Esophagus mucosa (tissue), 1 donor: ENCODE measurements at regions not wholly inside any gene's neighbourhood (a gene's known extent, or its start where the extent isn't known, plus 50 kb on each side); places are given as distances from the start of the nearest gene placed in this dataset.

Experiments used
- ATAC-seq: fragments of 200-7000 bp; cut with Tn5 transposase; one replicate; pipeline ENCODE4 v1.9.1; 2020
- donor health status: DM: yes; HTN: yes; CAD: no.

- ATAC-seq, result no peak
Observed at GRCh38 chr2:67050622-67051021, 346.5 kb upstream of the ETAA1 start.

GRCh38 chr2:67054728-67055127 lies 342.4 kb upstream of the ETAA1 start:
- no peak for ATAC-seq

GRCh38 chr2:67055387-67056304 lies 341.5 kb upstream of the ETAA1 start:
- ATAC-seq, result no peak

- no peak for ATAC-seq
Observed at GRCh38 chr2:67057123-67057522, 340.0 kb upstream of the ETAA1 start.

- ATAC-seq, result no peak
Observed at GRCh38 chr2:67057901-67058703, 339.0 kb upstream of the ETAA1 start.

- no peak for ATAC-seq
Observed at GRCh38 chr2:67065046-67065445, 332.1 kb upstream of the ETAA1 start.

- ATAC-seq, result no peak
Observed at GRCh38 chr2:67066782-67067181, 330.4 kb upstream of the ETAA1 start.

GRCh38 chr2:67067656-67068055 lies 329.5 kb upstream of the ETAA1 start:
- ATAC-seq, result no peak

- ATAC-seq, result no peak
Observed at GRCh38 chr2:67070826-67071225, 326.3 kb upstream of the ETAA1 start.

- ATAC-seq, result no peak
Observed at GRCh38 chr2:67075056-67075455, 322.1 kb upstream of the ETAA1 start.

- no peak for ATAC-seq
Observed at GRCh38 chr2:67075530-67076238, 321.4 kb upstream of the ETAA1 start.

GRCh38 chr2:67076239-67076624 lies 320.9 kb upstream of the ETAA1 start:
- no peak for ATAC-seq

- no peak for ATAC-seq
Observed at GRCh38 chr2:67079729-67080128, 317.4 kb upstream of the ETAA1 start.

GRCh38 chr2:67082813-67083212 lies 314.3 kb upstream of the ETAA1 start:
- ATAC-seq, result no peak

- ATAC-seq, result no peak
Observed at GRCh38 chr2:67083951-67084350, 313.2 kb upstream of the ETAA1 start.

GRCh38 chr2:67085146-67085545 lies 312.0 kb upstream of the ETAA1 start:
- no peak for ATAC-seq

GRCh38 chr2:67091681-67092080 lies 305.5 kb upstream of the ETAA1 start:
- no peak for ATAC-seq

- ATAC-seq, result no peak
Observed at GRCh38 chr2:67095121-67095520, 302.0 kb upstream of the ETAA1 start.

- ATAC-seq, result no peak
Observed at GRCh38 chr2:67096886-67097285, 300.2 kb upstream of the ETAA1 start.

GRCh38 chr2:67103157-67103556 lies 294.0 kb upstream of the ETAA1 start:
- ATAC-seq, result no peak

- no peak for ATAC-seq
Observed at GRCh38 chr2:67108231-67108630, 288.9 kb upstream of the ETAA1 start.

- no peak for ATAC-seq
Observed at GRCh38 chr2:67124531-67124930, 272.6 kb upstream of the ETAA1 start.
